Mesodermal cell (in vitro differentiated cells): ENCODE measurements at regions not wholly inside any gene's neighbourhood (a gene's known extent, or its start where the extent isn't known, plus 50 kb on each side); places are given as distances from the start of the nearest gene placed in this dataset.

Experiments
- H3K27ac ChIP-seq: 2 replicates; pipeline ENCODE4 v1.7.0; 2013; ENCODE audit warnings: mild to moderate bottlenecking, low read depth, low read length, moderate library complexity; ENCODE audit not compliant: severe bottlenecking
- H3K36me3 ChIP-seq: 2 replicates; pipeline ENCODE4 v1.7.1; 2013; ENCODE audit warnings: mild to moderate bottlenecking, low read length, moderate library complexity; ENCODE audit not compliant: control insufficient read depth, insufficient read depth
- H3K4me1 ChIP-seq: one replicate; pipeline ENCODE4 v1.7.1; 2013; ENCODE audit warnings: mild to moderate bottlenecking, low read length; ENCODE audit not compliant: insufficient read depth, control insufficient read depth, poor library complexity, severe bottlenecking
- H3K4me3 ChIP-seq: 2 replicates; pipeline ENCODE4 v1.7.0; 2013; ENCODE audit warnings: low read length, control low read depth, mild to moderate bottlenecking; ENCODE audit not compliant: insufficient read depth, poor library complexity, severe bottlenecking; ENCODE audit errors: extremely low read depth
- H3K9me3 ChIP-seq: 2 replicates; pipeline ENCODE4 v1.7.1; 2013; ENCODE audit warnings: mild to moderate bottlenecking, low read length, moderate library complexity; ENCODE audit not compliant: control insufficient read depth
- WGBS, 2 experiments: methylation state at CpG; one replicate each; pipeline ENCODE4 v1.1.5; 2013; ENCODE audit warnings: missing lambda C conversion rate in 2 of 2; ENCODE audit not compliant: insufficient coverage in 2 of 2; 5-methylcytosine and 5-hydroxymethylcytosine counted together

- H3K36me3 ChIP-seq, result no peaks in the 10 kb centered on the region
- no peaks in the 10 kb centered on the region for H3K9me3 ChIP-seq
- H3K4me3 ChIP-seq, result no peak overlapping the region
- H3K27ac ChIP-seq, result no peak overlapping the region
- 88% methylated on average over 1 of the region's 4 CpGs; no CpG with 5 or more reads in 1 of the 2 experiments for WGBS, 2 experiments
- H3K4me1 ChIP-seq, result no peaks in the 10 kb centered on the region
Measured at GRCh38 chr21:16866851-16867250, 646.0 kb upstream of the CXADR start.

GRCh38 chr21:16870103-16870502, 642.7 kb upstream of the CXADR start:
- H3K27ac ChIP-seq, result no peak overlapping the region
- no peak overlapping the region for H3K4me3 ChIP-seq
- WGBS, 2 experiments, result 80% methylated on average over 1 of the region's 1 CpG; no CpG with 5 or more reads in 1 of the 2 experiments
- H3K4me1 ChIP-seq, result no peaks in the 10 kb centered on the region
- H3K9me3 ChIP-seq, result no peaks in the 10 kb centered on the region
- H3K36me3 ChIP-seq, result no peaks in the 10 kb centered on the region

GRCh38 chr21:16872616-16873015, 640.2 kb upstream of the CXADR start:
- H3K4me3 ChIP-seq, result no peak overlapping the region
- H3K4me1 ChIP-seq, result no peaks in the 10 kb centered on the region
- no peak overlapping the region for H3K27ac ChIP-seq
- no peaks in the 10 kb centered on the region for H3K9me3 ChIP-seq
- no peaks in the 10 kb centered on the region for H3K36me3 ChIP-seq
- no CpG with 5 or more reads among the region's 1 CpG for WGBS, 2 experiments

GRCh38 chr21:16873176-16873575, 639.7 kb upstream of the CXADR start:
- Histone ChIP-seq H3K9me3 (no peaks in the 10 kb centered on the region), H3K36me3 (no peaks in the 10 kb centered on the region), H3K27ac (no peak overlapping the region), H3K4me3 (no peak overlapping the region), H3K4me1 (no peaks in the 10 kb centered on the region)
- WGBS, 2 experiments, result 100% methylated on average over 1 of the region's 2 CpGs

- Histone ChIP-seq H3K36me3 (no peaks in the 10 kb centered on the region), H3K27ac (no peak overlapping the region), H3K9me3 (no peaks in the 10 kb centered on the region), H3K4me1 (no peaks in the 10 kb centered on the region), H3K4me3 (no peak overlapping the region)
- 40 to 86% methylated on average over 1 of the region's 1 CpG for WGBS, 2 experiments
Measured at GRCh38 chr21:16873596-16873995, 639.2 kb upstream of the CXADR start.

GRCh38 chr21:16879479-16879878, 633.4 kb upstream of the CXADR start:
- 100% methylated on average over 1 of the region's 3 CpGs; no CpG with 5 or more reads in 1 of the 2 experiments for WGBS, 2 experiments
- H3K36me3 ChIP-seq, result no peaks in the 10 kb centered on the region
- no peak overlapping the region for H3K4me3 ChIP-seq
- H3K9me3 ChIP-seq, result no peaks in the 10 kb centered on the region
- no peak overlapping the region for H3K27ac ChIP-seq
- no peaks in the 10 kb centered on the region for H3K4me1 ChIP-seq

- WGBS, 2 experiments, result 80% methylated on average over 1 of the region's 1 CpG; no CpG with 5 or more reads in 1 of the 2 experiments
- Histone ChIP-seq H3K27ac (no peak overlapping the region), H3K4me1 (no peaks in the 10 kb centered on the region), H3K4me3 (no peak overlapping the region), H3K9me3 (no peaks in the 10 kb centered on the region), H3K36me3 (no peaks in the 10 kb centered on the region)
Measured at GRCh38 chr21:16891821-16892220, 621.0 kb upstream of the CXADR start.

- H3K27ac ChIP-seq, result no peak overlapping the region
- H3K36me3 ChIP-seq, result no peaks in the 10 kb centered on the region
- WGBS, 2 experiments, result no CpG with 5 or more reads among the region's 1 CpG
- H3K9me3 ChIP-seq, result no peaks in the 10 kb centered on the region
- no peaks in the 10 kb centered on the region for H3K4me1 ChIP-seq
- no peak overlapping the region for H3K4me3 ChIP-seq
Measured at GRCh38 chr21:16900685-16901084, 612.2 kb upstream of the CXADR start.

GRCh38 chr21:16908077-16908476, 604.8 kb upstream of the CXADR start:
- H3K9me3 ChIP-seq, result no peaks in the 10 kb centered on the region
- no CpG with 5 or more reads among the region's 1 CpG for WGBS, 2 experiments
- H3K27ac ChIP-seq, result no peak overlapping the region
- no peaks in the 10 kb centered on the region for H3K4me1 ChIP-seq
- H3K36me3 ChIP-seq, result no peaks in the 10 kb centered on the region
- H3K4me3 ChIP-seq, result no peak overlapping the region

- Histone ChIP-seq H3K36me3 (no peaks in the 10 kb centered on the region), H3K27ac (no peak overlapping the region), H3K9me3 (no peaks in the 10 kb centered on the region), H3K4me1 (no peaks in the 10 kb centered on the region), H3K4me3 (no peak overlapping the region)
- WGBS, 2 experiments, result 100% methylated on average over 1 of the region's 4 CpGs
Measured at GRCh38 chr21:16910435-16911165, 602.2 kb upstream of the CXADR start.

- Histone ChIP-seq H3K27ac (no peak overlapping the region), H3K9me3 (no peaks in the 10 kb centered on the region), H3K4me3 (no peak overlapping the region), H3K4me1 (no peaks in the 10 kb centered on the region), H3K36me3 (no peaks in the 10 kb centered on the region)
- no CpG with 5 or more reads among the region's 1 CpG for WGBS, 2 experiments
Measured at GRCh38 chr21:16911166-16911607, 601.7 kb upstream of the CXADR start.
